ENCODE measurements at regions not wholly inside any gene's neighbourhood (a gene's known extent, or its start where the extent isn't known, plus 50 kb on each side); places are given as distances from the start of the nearest gene placed in this dataset.
"Not testable (repeated sequence)": the region's sequence is repeated elsewhere in the genome, so short reads cannot be mapped to it uniquely, and the experiment has no call there.

- DNase-seq: no peak
Observed at GRCh38 chr2:163046615-163047014, 208.0 kb upstream of the KCNH7 start.

GRCh38 chr2:163045830-163046229 lies 207.3 kb upstream of the KCNH7 start:
- no peak for DNase-seq

GRCh38 chr2:163044114-163044513 lies 205.5 kb upstream of the KCNH7 start:
- no peak for DNase-seq

- DNase-seq: no peak
Observed at GRCh38 chr2:163043201-163043600, 204.6 kb upstream of the KCNH7 start.

GRCh38 chr2:163039266-163039665 lies 200.7 kb upstream of the KCNH7 start:
- DNase-seq: no peak

- DNase-seq: no peak
Observed at GRCh38 chr2:163028807-163029206, 190.2 kb upstream of the KCNH7 start.

GRCh38 chr2:163026136-163026775 lies 187.7 kb upstream of the KCNH7 start:
- not testable (repeated sequence) for DNase-seq

- not testable (repeated sequence) for DNase-seq
Observed at GRCh38 chr2:163016882-163017281, 178.3 kb upstream of the KCNH7 start.

GRCh38 chr2:163011000-163011399 lies 172.4 kb upstream of the KCNH7 start:
- DNase-seq: no peak

- no peak for DNase-seq
Observed at GRCh38 chr2:163008642-163009041, 170.1 kb upstream of the KCNH7 start.

GRCh38 chr2:162994718-162995117 lies 156.2 kb upstream of the KCNH7 start:
- no peak for DNase-seq

GRCh38 chr2:162992828-162993227 lies 154.3 kb upstream of the KCNH7 start:
- DNase-seq: no peak

GRCh38 chr2:162989507-162989906 lies 150.9 kb upstream of the KCNH7 start:
- no peak for DNase-seq

GRCh38 chr2:162974771-162975170 lies 136.2 kb upstream of the KCNH7 start:
- DNase-seq: no peak

GRCh38 chr2:162972383-162972782 lies 133.8 kb upstream of the KCNH7 start:
- DNase-seq: no peak

GRCh38 chr2:162968306-162968705 lies 129.7 kb upstream of the KCNH7 start:
- no peak for DNase-seq

- DNase-seq: no peak
Observed at GRCh38 chr2:162967811-162968210, 129.2 kb upstream of the KCNH7 start.

- DNase-seq: no peak
Observed at GRCh38 chr2:162967147-162967546, 128.6 kb upstream of the KCNH7 start.

GRCh38 chr2:162965191-162965590 lies 126.6 kb upstream of the KCNH7 start:
- no peak for DNase-seq

- no peak for DNase-seq
Observed at GRCh38 chr2:162964513-162964912, 125.9 kb upstream of the KCNH7 start.

GRCh38 chr2:162963156-162963555 lies 124.6 kb upstream of the KCNH7 start:
- DNase-seq: no peak

- DNase-seq: no peak
Observed at GRCh38 chr2:162945785-162946184, 107.2 kb upstream of the KCNH7 start.

GRCh38 chr2:162938387-162938786 lies 99.8 kb upstream of the KCNH7 start:
- DNase-seq: no peak

GRCh38 chr2:162934191-162934590 lies 95.6 kb upstream of the KCNH7 start:
- DNase-seq: no peak

GRCh38 chr2:162932416-162932815 lies 93.8 kb upstream of the KCNH7 start:
- no peak for DNase-seq

- DNase-seq: no peak
Observed at GRCh38 chr2:162929571-162929970, 91.0 kb upstream of the KCNH7 start.
